HG03520 (cell line): ENCODE measurements at regions not wholly inside any gene's neighbourhood (a gene's known extent, or its start where the extent isn't known, plus 50 kb on each side); places are given as distances from the start of the nearest gene placed in this dataset.
"Not testable (repeated sequence)": the region's sequence is repeated elsewhere in the genome, so short reads cannot be mapped to it uniquely, and the experiment has no call there.

ENCODE experiments used
- ATAC-seq: cut with Tn5 transposase; IDR thresholded peaks from one replicate; pipeline ENCODE4 v1.9.1; 2021; ENCODE audit warnings: mild to moderate bottlenecking, moderate library complexity; ENCODE audit not compliant: unreplicated experiment

DNA sequence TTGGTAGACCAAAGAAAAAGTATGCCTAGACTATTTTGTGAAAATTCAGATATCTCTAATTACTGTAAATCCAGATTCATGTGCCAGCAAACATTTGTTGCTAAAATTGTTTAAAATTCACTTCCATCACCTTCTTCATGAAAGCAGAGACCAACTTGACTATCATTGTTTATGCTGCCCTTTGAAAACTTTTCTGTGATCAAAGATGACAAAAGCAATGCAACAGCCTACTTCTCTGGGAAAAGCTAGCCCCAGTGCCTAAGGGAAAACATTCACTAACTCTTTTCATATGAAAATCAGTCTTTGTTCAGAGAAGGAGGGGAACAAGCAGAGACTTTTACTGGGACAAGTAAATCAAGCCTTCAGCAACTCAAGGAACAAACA lies 178.0 kb upstream of the P2RY1 start:
- no peak for ATAC-seq

DNA sequence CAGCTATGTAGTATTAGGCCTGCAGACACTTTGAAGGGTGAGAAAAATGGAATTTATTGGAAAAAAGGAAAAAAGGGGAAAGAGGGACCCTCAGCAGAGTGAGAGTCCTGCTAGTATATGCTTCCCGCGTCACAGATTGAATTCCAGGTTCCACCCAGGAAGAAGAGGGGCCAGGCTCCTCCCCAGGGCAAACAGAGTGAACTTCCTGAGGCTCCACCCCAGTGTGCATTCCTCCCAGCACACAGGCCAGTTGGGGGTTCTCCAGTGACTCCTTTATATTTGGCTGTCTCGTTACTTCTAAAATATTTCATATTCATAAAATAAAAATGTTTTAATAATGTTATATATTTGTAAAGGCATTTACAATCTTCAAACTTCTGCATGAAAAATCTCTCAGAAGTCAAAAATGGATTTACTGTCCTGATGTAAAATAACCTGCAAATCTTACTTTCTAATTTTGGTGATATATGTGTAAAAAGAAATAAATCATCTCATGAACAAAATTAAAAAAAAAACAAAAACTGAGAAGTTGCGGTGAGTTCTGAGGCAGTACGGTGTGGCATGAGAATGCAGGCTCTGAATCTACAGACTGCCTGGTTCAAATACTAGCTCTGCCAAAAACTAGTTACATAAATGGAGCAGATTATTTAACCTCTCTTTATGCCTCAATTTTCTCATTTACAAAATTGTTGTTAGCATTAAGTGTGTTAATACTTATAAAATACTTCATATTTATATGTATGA lies 175.8 kb upstream of the P2RY1 start:
- ATAC-seq, result no peak

DNA sequence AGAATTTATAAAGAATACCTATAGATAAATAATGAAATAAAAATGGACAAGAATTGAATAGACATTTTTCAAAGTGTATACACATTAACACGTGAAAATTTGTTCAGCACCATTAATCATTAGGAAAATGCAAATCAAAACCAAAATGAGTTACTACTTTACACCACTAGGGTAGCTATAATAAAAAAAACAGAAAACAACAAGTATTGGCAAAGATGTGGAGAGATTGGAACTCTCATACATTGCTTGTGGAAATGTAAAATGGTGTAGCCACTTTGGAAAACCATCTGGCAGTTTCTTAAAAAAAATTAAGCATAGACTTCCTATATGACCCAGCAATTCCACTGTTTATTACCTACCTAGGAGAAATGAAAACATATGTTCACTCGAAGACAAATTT lies 172.8 kb upstream of the P2RY1 start:
- ATAC-seq, result no peak

DNA sequence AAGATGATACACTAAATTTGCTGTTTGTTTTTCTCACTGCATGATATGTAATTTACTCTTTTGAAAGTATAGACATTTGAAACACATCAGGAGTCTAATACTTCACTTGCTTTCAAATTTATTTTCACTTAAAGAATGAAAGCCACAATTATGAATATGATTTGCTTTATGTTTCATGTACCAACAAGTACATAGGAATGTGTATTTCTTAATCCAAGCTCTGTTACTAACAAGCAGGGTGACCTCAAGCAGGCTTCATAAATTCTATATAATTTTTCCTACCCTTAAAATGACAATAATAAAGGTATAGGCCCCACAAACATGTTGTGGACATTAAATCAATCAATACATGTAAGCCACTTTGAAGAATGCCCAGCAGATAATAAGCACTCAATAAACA lies 170.2 kb upstream of the P2RY1 start:
- ATAC-seq, result no peak

DNA sequence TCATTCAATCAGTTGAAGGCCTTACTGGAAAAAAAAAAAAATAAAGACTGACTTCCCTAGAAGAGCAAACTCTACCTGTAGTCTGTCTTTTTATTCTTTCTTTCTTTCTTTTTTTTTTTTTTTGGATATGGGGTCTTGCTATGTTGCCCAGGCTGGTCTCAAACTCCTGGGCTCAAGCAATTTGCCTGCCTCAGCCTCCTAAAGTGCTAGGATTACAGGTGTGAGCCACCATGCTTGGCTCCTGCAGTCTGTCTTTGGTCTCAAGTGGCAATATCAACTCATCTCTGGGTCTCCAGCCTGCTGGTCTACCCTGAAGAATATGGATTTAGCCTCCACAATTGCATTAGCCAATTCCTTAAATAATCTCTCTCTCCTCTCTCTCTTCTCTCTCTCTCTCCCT lies 167.7 kb upstream of the P2RY1 start:
- ATAC-seq, result no peak

DNA sequence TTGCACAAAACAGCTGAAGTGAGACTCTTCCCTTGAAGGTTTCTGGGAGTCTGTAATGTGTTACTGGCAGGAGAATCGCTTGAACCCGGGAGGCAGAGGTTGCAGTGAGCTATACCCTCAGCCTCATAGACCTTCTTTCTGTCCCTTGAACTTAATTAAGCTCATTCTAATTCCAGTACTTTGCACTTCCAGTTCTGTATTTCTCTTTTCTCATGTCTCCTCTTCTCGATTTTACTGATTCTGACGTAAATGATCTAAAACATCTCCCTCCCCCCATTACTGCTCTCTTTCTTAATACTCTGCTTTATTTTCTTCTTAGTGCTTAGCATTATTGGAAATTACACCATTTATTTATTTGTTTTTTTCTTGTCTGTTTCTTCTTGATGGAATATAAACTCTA lies 165.4 kb upstream of the P2RY1 start:
- ATAC-seq, result no peak

DNA sequence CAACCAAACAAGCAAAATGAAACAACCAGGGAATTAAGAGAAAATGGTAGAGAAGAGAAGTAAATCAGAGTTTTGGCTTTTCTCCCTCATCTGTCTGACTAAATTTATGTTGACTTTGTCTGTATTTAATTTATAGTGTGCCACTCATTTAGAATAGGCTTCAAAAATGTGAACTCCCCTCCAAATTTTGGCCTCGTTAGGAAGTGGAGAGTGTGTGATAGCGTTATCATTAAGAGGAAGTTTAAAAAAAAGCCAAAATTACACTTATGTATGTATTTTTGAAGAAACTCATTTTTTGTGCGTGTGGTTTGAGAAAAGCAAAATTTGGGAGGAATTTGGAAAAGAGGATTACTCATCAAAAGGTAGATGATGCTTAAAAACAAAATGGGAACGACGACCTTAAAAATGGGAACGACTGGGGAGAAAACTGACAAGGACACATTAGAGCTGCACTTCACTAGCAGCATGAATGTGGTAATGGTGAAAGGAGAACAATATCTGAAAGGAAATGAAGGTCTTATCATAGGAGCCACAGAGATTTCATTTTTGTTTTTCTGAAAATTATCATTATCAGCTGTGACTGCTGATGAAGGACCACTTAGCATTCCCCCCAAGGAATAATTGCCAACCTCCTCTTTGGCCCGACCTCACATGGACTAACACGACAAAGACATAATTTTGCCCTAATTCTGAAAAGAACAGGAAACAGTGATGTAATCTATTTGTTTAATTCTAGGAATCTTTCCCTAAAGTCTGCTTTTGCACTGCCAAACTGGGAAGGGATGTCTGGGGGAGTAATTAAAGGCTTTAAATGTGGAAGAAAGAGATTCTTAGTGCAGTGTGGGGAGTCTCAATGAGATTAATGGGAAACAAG lies 163.2 kb upstream of the P2RY1 start:
- no peak for ATAC-seq

DNA sequence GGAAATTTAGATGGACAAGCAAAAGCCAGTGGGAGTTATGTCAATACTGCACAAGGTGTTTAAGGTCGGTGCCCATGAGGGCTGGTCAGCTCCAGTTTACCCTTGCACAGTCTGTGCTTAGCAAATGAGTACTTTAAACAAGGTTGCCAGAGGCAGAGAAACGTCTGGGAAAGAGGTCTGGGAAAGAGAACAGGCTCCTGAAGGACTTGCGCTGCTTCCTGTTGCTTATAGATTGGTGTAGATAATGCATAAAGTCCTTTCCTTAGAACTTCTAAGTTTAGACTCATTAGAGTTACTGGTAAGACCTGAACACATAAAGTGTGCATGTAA lies 162.6 kb upstream of the P2RY1 start:
- no peak for ATAC-seq

DNA sequence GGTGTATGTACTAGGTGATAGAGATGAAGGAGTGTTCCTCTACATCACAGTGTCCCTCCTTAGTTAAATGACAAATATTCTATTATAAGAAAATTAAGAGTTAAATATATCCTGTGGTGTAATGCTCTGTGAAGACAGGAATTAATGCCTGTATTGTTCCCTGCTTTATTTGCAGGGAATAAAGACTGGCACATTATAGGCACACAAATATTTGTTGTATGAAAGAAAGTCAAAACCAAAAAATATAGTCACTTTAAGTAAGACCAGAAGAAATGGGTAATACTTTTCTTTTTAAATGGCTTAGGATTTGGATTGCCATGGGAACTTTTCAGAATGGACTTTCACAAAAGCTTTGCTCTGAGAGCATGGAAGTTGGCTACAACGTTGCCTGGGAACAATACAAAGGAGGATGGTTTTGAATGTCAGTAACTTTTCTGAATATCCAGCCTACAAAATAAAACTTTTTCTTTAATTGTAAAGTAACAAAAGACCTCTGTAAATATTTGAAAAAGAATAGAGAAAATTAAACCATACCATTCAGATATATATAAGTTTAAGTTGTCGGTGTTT lies 158.0 kb upstream of the P2RY1 start:
- no peak for ATAC-seq

DNA sequence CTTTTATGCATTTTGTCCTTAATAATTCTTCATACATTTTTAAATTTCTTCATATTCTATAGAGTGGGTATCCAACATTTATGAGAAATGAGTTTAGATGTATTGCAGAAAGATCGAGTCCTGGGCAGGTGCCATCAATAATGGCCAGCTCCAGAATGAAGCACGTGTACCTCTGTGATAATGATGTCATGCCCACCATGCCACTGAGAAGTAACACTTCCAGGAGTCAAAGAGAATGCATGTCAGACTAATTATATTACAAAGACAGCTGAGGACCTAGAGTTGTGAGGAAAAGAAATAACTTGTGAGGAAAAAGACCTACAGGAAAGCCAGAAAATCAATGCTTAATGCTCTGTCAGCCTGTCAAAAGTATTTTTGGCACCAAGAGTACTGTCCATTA lies 157.4 kb upstream of the P2RY1 start:
- ATAC-seq, result no peak

DNA sequence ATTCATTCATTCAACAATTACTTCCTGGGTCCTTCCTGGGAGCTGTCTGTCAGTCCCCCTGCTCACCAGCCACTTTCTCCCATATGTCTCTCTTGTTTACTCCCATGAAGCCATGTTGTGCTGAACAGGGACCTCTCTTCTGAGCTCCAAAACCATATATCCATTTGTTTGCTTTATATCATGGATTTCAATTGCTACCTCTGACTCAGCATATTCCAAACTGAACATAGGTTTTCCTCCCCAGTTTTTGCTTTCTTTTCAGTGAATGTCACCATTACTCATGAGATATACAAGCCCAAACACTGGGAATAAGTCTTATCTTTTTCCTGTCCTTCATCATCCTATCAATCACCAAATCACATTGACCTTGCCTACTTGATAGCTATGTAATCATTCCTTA lies 152.5 kb upstream of the P2RY1 start:
- ATAC-seq, result no peak

DNA sequence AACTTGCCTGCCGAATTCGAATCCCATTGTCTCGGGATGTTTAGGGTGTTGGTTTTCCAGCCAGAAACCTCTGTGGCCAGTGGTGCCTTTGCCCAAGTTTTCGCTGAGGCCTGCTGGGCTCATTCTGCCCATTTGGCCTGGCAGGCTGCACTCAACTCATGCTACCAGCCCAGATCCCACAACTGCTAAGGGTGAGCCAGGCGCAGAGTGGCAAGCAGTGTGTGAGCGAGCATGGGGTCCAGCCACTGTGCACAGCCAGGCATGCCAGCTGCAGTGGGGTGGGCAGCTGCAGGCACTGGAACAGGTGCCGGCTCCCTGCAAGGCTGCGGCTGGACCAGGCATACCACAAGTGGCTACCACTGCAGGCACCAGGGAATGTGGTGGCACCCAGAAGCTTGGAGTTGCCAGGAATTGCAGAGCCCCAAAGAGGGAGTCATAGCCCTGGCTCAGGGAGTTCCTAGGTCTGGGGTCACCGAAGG lies 151.4 kb upstream of the P2RY1 start:
- no peak for ATAC-seq

DNA sequence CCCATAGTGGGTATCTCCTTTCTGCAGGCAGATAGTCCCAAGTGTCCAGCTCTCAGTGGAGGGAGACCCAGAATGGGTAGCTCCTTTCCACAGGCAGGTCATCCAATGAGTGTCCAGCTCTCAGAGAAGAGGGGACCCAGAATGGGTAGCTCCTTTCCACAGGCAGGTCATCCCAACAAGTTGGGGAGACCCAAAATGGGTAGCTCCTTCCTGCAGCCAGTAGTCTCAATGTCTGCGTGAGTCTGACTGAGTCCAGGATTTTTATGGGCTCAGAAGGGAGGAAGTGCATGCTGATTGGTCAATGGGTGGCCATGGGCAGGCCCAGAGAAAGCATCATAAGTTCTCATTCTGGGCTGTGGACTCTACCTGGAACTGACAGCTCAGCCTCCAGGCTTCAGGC lies 150.7 kb upstream of the P2RY1 start:
- no peak for ATAC-seq

DNA sequence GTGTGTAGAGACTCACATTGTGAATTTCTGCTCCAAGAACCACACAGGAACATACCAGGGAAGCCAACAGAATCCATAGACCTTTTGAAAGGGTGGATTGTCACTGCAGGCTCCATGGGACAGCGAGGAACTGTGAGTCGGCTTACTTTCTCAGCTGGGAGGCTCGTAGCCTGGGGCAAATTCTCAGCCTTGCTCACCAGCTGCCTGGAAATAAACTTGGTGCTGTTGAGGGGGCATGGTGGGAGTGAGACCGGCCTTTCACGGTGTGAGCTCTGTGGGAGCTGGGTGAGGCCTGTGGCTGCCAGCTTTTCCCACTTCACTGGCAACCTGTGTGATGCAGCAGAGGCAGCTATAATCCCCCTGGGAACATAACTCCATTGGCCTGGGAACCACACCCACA lies 146.6 kb upstream of the P2RY1 start:
- ATAC-seq, result no peak

DNA sequence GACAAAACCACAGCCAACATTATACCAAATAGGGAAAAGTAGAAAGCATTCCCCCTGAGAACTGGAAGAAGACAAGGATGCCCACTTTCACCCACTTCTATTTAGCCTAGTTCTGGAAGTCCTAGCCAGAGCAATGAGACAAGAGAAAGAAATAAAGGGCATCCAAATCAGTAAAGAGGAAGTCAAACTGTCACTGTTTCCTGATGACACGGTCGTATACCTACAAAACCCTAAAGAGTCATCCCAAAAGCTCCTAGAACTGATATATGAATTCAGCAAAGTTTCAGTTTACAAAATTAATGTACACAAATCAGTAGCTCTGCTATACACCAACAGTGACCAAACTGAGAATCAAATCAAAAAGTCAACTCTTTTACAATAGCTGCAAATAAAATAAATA lies 142.6 kb upstream of the P2RY1 start:
- not testable (repeated sequence) for ATAC-seq

DNA sequence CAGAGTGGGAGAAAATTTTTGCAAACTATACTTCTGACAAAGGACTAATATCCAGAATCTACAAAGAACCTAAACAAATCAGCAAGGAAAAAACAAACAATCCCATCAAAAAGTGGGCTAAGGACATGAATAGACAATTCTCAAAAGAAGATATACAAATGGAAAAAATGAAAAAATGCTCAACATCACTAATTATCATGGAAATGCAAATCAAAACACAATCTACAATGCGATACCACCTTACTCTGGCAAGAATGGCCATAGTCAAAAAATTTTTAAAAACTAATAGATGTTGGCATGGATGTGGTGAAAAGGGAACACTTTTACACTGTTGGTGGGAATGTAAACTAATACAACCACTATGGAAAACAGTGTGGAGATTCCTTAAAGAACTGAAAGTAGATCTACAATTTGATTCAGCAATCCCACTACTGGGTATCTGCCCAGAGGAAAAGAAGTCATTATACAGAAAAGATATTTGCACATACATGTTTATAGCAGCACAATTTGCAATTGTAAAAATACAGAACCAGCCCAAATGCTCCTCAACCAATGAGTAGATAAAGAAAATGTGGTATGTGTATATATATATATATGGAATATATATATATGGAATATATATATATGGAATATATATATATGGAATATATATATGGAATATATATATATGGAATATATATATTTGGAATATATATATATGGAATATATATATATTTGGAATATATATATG lies 141.2 kb upstream of the P2RY1 start:
- ATAC-seq, result not testable (repeated sequence)

DNA sequence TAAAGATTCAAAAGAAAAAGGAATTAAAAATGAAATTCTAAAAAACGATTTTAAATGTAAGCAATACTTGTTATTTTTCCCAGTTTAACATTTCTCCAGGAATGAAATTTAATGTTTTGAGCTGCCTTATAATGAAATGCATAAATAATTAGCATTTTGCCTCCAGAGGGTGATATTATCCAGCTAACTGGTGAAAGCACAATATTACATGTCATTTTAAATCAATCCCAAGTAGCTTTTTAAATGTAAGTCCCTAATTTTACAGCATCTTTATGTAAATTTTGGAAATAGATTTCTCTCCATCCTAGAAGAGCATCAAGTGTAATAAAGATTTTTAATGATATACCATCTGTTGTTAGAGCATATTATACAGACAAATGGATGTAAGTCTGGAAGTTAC lies 139.1 kb upstream of the P2RY1 start:
- ATAC-seq, result no peak

DNA sequence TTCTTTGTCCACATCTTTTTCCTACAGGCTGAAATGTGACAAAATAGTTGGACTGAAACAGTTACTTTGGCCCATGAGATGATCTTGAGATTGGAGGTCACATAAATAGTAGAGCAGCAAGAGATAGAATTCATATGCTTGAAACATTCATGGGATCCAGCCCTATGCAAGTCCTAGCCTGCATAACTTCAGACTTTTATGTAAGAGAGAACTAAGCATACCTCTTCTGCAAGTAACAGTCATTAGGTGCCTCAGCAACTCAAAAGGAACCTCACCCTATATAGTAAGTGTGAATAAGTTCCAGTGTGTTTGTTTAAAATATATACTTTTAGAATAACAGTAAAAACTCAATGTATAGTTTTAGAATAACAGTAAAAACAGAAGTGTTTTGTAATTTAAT lies 138.0 kb upstream of the P2RY1 start:
- no peak for ATAC-seq

DNA sequence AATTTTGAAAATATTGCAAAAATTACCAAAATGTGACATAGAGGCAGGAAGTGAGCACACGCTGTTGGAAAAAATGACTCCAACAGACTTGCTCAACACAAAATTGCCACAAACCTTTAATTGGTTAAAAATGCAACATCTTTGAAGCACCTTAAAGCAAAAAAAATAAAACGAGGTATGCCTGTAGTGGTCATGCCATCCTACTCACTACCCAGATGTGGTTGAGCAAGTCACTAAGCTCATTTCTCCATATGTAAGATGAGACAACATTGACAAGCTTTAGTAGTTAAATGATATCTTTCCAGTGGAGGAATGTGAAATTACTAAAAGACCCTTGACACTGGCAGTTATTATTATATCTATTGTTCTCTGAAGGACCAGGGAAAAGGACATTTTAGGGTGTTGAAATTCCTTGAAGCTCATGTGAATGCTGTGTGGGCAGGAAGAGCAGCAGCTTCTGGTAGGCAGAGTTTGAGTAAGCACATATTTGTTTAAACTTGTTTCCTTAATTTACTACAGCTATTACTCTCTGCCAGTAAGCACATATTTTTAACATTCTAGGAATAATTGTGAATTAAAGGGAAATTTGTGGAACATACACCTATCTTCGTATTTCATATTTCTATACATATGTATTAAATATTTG lies 131.6 kb upstream of the P2RY1 start:
- ATAC-seq, result no peak

DNA sequence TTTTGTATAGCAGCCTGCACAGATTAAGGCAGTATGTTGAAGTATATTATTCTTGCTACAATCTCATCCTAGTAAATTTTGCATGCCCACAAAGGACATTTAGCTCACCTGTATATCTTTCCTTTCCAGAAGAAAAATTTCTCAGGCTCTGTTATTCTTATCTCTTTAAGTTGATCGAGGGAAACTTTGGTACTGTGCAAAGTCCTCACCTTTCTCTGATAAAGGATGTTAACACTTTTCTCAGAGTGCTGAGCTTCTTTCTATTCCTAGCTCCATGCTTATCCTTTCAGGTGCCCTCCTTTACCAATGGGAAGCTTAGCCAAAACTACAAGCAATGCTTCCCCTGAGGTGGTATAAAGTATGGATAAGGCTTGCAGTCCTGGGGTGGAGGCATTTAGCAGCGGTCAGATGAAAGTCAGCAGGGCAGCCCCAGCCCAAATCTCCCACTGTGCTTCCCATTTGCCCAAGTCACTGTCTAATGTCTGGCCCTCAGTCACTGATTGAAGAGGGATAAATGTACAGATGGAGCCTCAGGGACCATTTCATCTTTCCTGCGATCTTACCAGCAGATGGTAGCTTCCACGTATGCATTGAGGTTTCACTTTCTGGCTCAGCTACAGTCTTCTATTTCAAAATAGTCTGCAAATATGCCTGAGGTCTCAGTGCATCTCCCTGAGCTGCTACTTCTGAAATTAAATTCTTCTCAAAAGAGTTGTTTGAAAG lies 127.8 kb upstream of the P2RY1 start:
- ATAC-seq, result no peak
